GM12872 (cell line): ENCODE measurements at regions not wholly inside any gene's neighbourhood (a gene's known extent, or its start where the extent isn't known, plus 50 kb on each side); places are given as distances from the start of the nearest gene placed in this dataset.

Experiments used
- TF ChIP-seq, protein P1 (sequence below): IDR thresholded peaks from 3 replicates; pipeline ENCODE4 v1.5.1; 2011; ENCODE audit warnings: low read depth, mild to moderate bottlenecking, low read length, moderate library complexity; ENCODE audit not compliant: insufficient read depth

DNA sequence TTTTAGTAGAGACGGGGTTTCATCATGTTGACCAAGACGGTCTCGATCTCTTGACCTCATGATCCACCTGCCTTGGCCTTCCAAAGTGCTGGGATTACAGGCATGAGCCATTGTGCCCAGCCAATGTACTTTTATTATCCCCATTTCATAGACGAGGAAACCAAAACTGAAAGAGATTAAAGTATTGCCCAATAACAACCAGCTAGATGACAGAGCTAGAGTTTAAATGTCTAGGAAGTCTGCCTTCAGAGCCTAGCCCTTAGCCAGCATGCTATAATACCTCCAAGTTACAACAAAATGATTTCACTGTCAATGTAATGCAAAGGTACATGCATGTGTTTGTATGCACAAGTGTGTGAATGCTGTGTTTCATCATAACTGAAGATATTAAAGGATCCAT, 389.4 kb upstream of the RBMS3 start:
- TF ChIP-seq, protein P1, sequence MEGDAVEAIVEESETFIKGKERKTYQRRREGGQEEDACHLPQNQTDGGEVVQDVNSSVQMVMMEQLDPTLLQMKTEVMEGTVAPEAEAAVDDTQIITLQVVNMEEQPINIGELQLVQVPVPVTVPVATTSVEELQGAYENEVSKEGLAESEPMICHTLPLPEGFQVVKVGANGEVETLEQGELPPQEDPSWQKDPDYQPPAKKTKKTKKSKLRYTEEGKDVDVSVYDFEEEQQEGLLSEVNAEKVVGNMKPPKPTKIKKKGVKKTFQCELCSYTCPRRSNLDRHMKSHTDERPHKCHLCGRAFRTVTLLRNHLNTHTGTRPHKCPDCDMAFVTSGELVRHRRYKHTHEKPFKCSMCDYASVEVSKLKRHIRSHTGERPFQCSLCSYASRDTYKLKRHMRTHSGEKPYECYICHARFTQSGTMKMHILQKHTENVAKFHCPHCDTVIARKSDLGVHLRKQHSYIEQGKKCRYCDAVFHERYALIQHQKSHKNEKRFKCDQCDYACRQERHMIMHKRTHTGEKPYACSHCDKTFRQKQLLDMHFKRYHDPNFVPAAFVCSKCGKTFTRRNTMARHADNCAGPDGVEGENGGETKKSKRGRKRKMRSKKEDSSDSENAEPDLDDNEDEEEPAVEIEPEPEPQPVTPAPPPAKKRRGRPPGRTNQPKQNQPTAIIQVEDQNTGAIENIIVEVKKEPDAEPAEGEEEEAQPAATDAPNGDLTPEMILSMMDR: no peak

DNA sequence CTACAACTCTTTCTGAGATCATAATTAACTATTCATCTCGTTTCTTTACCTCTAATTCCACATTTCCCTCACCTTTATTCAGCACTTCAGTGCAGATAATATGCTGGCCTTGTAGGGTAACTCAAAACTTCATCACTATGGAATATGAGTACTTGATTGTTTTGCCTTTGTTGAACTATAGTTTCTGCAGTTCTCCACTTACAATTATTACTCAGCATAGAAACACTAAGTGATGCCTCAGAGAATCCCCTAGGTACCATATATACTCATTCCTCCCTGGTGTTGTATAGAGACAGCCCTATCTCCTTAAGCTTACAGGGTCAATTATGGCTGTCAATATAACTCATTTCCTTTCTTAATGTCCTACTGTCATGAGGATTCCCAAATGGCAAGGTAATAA, 380.6 kb upstream of the RBMS3 start:
- TF ChIP-seq, protein P1: no peak

DNA sequence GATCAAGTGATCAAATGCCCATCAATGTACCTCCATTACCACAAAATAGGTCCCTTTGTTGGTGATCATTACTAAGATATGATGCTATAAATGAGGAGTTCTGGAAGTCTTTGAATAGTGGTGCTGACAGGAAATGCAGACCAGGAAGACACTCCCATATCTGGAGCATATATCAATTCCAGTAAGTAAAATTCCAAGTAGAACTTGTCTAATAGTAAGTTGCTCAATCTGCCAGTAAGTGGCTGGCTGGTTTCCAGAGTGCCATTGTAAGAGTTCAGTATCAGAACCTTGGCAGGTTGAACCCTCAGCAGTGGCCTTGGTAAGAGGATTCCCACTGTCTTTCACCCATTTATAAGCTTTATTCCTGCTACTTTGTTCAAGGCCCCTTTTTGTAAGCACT, 379.9 kb upstream of the RBMS3 start:
- TF ChIP-seq, protein P1: no peak

DNA sequence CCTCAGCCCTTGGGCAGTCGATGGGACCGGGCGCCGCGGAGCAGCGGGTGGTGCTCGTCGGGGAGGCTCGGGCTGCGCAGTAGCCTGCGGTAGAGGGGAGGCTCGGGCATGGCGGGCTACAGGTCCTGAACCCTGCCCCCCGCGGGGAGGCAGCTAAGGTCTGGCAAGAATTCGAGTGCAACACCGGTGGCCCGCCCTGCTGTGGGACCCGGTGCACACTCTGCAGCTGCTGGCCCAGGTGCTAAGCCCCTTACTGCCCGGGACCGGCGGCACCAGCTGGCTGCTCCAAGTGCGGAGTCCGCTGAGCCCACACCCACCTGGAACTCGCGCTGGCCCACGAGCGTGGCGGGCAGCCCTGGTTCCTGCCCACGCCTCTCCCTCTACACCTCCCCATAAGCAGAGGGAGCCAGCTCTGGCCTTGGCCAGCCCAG, 377.7 kb upstream of the RBMS3 start:
- TF ChIP-seq, protein P1: no peak

DNA sequence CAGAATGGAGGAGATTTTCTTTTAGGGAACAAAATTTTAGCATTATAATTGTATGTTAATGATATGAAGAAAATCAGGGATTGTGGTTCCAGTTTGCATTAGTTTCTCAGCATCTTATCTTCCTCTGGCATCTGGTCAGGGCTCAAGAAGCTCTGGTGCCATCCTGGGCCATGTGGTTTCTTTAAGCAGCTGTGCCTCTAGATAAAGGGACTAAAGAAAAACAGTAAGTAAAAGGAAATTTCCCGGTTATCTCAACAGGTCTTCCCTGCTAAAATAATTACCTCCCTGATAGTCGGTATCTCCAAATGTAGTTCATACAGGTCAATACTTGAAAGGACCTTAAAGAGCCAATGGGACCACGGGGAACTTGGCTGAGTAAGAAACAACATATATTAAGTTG, 375.1 kb upstream of the RBMS3 start:
- TF ChIP-seq, protein P1: no peak

DNA sequence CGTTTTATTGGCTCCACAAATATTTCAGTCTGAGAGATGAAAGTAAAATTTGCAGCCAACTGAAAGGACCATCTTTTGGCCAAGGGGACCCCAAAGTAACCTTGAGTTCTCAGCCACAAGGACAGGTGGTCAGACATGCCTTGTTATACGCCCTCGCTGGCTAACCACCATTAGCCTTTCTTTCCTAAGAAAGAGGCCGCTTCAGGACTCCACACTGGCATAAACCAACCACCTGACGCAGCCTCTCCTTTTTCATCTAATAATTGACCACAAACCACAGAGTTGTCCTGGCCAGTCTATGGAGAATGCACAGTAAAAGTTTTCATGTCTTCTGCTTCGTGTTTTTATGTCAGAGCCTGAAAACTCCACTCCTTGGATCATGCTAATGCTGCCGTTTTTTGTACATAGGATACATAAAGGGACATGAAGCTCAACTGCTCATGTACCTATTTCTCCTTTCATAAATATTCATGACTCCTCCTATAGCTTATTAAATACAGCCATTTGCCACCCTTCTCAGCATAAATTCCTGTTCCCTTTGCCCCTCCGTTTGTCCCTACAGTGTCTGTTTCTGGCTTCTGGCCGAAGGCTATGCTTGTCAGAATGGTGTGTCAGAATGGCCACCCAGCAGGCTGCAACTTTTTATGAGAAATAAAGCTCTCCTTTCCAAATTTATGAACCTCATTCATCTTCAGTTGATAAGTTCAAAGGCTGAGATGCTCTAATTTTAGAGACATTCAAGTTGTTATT, 374.1 kb upstream of the RBMS3 start:
- TF ChIP-seq, protein P1: no peak

DNA sequence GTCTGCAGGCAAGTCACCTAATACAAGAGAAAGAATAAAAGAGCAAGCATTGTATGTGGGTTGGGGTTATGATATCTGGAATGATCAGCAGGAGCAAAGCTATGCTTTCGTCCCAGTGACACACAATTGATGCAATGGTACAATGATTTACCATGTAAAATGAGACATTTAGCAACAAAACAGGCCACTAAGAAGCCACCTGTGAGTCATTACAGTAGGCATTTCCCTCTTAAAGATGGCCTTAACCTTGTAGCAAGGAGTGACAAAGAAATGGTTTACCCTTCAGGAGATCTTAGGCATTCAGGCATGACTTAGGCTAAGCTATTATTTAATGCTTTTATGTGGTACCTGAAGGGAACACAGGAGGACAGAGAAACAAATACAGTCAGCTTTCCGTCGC, 373.3 kb upstream of the RBMS3 start:
- TF ChIP-seq, protein P1: no peak
